ENCODE measurements at regions not wholly inside any gene's neighbourhood (a gene's known extent, or its start where the extent isn't known, plus 50 kb on each side); places are given as distances from the start of the nearest gene placed in this dataset.

GRCh38 chr5:108661590-108662219 is 86.0 kb upstream of the FER start:
- TF ChIP-seq, protein P1, sequence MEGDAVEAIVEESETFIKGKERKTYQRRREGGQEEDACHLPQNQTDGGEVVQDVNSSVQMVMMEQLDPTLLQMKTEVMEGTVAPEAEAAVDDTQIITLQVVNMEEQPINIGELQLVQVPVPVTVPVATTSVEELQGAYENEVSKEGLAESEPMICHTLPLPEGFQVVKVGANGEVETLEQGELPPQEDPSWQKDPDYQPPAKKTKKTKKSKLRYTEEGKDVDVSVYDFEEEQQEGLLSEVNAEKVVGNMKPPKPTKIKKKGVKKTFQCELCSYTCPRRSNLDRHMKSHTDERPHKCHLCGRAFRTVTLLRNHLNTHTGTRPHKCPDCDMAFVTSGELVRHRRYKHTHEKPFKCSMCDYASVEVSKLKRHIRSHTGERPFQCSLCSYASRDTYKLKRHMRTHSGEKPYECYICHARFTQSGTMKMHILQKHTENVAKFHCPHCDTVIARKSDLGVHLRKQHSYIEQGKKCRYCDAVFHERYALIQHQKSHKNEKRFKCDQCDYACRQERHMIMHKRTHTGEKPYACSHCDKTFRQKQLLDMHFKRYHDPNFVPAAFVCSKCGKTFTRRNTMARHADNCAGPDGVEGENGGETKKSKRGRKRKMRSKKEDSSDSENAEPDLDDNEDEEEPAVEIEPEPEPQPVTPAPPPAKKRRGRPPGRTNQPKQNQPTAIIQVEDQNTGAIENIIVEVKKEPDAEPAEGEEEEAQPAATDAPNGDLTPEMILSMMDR (IDR thresholded peaks at IDR 0.05; ENCODE audit: insufficient read depth, low read depth, low read length) = no peak
- no peak for TF ChIP-seq EZH2 (IDR thresholded peaks at IDR 0.05; ENCODE audit: insufficient read depth, low read length)

Data from astrocyte (in vitro differentiated cells and primary cell).